Fibroblast of skin of abdomen (primary cell): ENCODE measurements at regions not wholly inside any gene's neighbourhood (a gene's known extent, or its start where the extent isn't known, plus 50 kb on each side); places are given as distances from the start of the nearest gene placed in this dataset.
"Not testable (repeated sequence)": the region's sequence is repeated elsewhere in the genome, so short reads cannot be mapped to it uniquely, and the experiment has no call there.

Source experiments
- DNase-seq: peaks from one replicate; pipeline ENCODE4 v3.0.0-alpha.2; 2013

DNA sequence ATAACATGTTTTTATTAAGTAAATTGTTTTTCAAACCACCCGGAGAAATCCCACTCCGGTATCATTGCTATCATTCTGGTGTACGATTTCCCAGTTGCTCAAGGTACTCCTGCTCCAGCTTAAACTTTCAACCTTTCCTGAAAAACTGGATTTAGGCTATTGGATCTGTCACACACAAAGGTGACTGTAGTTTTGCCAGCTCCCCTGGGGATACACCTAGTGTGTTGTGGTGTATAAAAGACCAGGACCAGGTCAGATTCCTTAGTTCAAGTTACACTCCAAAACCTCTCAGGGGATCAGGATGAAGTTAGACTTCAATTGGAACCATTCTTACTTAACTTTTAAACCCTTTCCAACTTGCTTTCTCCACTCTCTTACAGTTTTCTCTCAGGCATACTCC is 303.9 kb downstream of the NOVA1 start:
- DNase-seq: no peak

- DNase-seq: peak; percentile 78
Observed at GRCh38 chr14:26289891-26290486, 307.8 kb downstream of the NOVA1 start.

DNA sequence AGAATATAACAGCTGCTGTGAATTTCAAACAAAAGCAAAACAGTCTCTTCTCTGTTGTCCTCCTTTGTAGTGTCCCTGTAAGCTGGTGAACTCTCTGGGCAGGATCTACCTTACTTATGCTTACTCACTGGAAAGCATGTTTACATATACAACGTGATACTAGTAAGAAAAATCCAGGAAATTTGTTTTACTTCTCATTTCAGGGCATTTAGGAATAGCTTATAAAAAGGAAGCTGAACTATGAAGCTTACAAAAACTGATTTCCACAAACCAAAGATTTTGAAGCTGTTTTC is 311.0 kb downstream of the NOVA1 start:
- no peak for DNase-seq

- DNase-seq: peak; percentile 47
Observed at GRCh38 chr14:26286081-26286912, 311.5 kb downstream of the NOVA1 start.

DNA sequence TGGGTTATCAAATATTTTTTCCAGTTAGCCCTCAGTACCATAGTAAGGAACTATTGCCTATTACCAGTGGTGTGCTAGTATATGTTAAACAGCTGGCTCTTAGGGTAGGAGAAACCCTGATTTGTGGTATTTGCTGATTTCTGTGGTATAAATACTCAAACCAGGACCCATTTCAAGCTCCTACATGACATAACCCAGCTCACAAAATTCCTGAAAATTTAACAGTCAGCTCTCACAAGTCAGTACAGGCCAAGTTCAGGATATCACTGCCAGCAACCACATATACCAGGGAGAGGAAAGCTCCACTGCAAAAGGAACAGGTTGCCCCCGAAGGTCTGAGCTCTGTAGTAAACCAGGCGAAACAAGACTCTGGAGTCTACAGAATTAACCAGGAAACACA is 315.3 kb downstream of the NOVA1 start:
- DNase-seq: no peak

- DNase-seq: not testable (repeated sequence)
Observed at GRCh38 chr14:26282011-26282410, 315.8 kb downstream of the NOVA1 start.

- DNase-seq: peak; percentile 80
Observed at GRCh38 chr14:26281280-26281998, 316.4 kb downstream of the NOVA1 start.

- no peak for DNase-seq
Observed at GRCh38 chr14:26276757-26277156, 321.1 kb downstream of the NOVA1 start.

GRCh38 chr14:26265170-26265685 is 332.6 kb downstream of the NOVA1 start:
- DNase-seq: no peak

DNA sequence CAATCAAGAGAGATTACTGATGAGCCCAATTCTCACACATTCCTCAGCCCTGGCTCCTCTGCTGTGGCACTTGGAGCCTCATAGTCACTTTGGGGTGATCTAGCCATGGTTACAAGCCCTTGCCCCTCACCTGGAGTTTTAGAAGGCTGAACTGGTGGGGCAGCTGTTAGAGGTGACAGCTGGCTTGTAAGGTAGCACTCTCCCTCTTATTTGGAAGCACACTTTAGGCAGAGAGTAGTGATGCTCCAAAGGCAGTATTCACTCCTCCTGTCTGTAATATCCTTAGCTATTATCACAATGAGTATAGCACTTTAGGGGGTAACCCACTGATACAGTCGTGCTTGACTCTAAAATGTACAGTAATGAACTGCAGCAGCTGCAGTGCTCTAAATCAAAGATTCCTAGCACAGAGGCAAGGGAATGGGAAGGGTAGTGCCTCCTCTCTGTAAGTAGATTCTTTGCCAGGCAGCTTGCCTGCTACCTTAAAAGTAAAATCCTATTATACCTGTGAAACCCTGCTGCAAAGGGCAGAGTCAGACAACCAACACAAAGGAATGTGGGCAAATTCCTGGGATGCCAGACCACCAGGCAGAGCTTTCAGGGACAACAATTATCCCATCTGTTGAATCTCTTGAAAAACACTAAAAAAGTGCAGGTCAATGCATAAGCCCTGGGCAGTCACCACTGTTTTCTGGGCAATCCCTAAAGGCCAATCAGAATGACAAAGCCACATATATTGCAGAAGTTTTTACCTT is 336.3 kb downstream of the NOVA1 start:
- no peak for DNase-seq

GRCh38 chr14:26255213-26255612 is 342.6 kb downstream of the NOVA1 start:
- DNase-seq: peak; percentile 36

DNA sequence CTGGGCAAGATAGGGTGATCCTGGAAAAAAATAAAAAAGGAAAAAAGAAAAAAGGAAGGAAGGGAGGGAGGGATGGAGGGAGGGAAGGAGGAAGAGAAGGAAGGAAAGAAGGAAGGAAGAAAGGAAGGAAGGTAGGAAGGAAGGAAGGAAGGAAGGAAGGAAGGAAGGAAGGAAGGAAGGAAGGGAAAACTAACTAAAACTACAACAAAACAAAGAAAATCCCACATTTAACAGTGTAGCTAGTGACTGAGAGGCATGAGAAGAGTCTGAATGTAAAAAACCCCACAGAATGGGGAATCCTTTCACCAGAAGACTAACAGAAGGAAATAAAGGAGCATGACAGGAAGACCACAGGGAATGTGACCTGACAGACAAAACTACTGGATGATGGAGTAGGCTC is 345.7 kb downstream of the NOVA1 start:
- DNase-seq: no peak

DNA sequence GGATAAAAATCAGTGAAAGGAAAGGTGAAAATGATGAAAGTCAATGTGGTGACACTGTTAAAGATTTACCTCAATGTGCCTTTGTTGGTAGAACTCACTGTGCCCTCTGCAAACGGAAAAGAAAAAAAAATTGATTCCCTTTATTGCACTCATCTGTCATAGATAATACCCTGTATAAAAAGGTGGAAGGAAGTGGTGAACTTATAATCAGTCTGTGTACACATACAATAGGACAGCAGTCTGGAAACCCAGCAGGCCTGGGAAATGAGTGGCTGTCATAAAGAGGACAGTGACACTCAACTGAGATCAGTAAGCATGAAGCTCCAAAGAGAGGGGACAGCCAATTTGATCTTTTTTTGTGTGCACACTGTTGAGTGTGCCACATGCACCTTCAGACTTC is 364.7 kb downstream of the NOVA1 start:
- DNase-seq: no peak

GRCh38 chr14:26218861-26219260 is 379.0 kb downstream of the NOVA1 start:
- DNase-seq: no peak

DNA sequence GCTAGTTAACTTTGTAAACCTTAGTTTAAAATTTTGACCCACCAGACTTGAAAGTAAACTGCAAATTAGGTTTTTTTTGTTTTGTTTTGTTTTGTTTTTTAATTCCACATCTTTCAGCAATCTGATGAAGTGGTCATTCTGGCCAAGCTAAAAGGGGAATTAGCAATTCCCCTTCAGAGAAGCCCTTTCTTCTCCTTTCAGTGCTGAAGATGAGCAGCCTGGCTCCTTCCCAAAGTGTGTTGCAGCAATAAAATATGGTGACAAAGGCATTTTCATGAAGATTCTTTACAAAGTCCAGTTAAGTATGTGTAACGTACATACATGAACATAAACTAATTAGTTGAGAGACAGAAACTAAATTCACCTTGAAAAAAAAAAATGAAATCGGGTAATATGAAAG is 380.1 kb downstream of the NOVA1 start:
- no peak for DNase-seq

- no peak for DNase-seq
Observed at GRCh38 chr14:26216786-26217185, 381.0 kb downstream of the NOVA1 start.

DNA sequence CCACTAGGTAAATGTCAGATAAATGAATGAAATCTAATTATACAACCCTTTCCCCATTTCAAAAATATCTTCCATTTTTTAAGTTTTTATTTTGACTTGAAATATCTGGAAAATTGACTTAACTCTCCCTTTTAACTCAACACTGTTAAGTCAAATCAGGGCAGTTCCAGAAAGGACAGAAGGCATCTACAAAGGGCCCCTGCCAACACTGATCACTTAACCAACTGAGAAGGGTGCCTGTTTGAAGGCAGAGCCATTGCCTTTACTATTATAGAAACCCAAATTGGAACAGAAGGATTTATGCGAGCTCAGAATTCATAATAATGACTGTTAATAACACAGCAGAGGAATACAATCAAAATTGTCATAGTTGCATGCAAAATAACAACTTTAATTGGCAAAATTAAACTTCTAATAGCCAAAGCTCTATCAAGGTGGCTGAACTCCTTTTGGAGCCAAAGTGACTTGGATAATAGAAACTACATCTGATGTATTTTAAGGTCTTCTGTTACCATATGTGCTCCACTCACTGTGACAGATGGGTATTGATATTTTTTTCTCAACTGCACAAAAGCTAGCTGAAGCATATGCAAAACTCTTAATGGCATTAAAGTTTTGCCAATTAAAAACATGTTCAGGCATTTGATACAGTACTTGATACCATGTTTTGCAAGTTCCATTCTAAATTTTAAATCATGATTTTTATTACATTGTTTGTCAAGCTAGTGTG is 383.8 kb downstream of the NOVA1 start:
- no peak for DNase-seq

- DNase-seq: no peak
Observed at GRCh38 chr14:26209699-26210098, 388.1 kb downstream of the NOVA1 start.

- no peak for DNase-seq
Observed at GRCh38 chr14:26206640-26207039, 391.2 kb downstream of the NOVA1 start.

DNA sequence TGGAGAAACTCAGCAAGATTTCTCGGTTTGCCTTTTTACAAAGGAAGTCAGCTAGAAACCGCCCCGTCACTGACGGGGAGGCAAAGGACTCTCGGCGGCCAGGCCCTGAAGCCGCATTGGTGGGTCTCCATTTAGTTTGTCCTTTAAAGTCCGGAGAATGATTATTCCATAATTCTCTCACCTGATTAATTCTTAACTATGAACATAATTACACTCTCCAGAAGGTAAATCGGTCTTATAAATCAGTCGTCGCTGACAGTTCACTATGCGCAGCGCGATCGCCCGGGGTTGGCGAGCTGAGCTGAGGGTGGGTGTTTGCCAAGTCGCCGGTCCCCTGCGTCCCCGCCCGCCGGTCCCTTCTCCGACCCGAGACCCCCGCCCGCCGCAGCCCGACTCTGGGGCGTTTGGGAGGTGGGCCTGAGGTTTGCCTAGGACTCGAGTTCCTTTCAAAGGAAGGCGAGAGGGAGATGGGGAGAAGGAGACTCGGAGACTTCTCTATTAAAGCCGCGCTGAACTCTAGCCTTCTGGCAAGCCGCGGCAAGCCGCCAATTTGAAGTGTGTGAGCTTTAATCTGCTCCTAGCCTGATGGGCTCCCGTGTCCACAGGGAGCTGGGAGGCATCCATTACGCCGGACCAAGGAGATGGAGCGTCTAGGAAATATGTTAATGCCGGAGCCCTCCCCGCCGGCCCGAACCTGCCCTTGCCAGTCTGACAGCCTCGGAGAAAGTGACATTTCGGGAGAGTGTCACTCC is 392.9 kb downstream of the NOVA1 start:
- peak; percentile 16 for DNase-seq

DNA sequence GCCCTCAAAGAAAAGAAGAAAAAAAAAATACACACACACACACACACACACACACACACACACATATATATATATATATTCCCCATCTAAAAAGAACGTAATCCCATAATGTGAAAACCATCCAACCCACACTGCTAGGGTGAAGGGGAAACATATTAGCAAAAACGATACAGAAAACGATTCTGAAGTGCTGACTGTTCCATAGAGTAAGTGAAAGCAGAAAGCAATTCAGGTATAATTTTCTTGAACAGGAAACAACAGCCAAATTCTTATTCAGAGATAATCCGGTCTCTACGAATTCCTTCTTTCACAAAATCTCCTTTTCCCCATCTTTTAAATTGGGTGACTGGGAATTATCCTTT is 393.5 kb downstream of the NOVA1 start:
- no peak for DNase-seq

DNA sequence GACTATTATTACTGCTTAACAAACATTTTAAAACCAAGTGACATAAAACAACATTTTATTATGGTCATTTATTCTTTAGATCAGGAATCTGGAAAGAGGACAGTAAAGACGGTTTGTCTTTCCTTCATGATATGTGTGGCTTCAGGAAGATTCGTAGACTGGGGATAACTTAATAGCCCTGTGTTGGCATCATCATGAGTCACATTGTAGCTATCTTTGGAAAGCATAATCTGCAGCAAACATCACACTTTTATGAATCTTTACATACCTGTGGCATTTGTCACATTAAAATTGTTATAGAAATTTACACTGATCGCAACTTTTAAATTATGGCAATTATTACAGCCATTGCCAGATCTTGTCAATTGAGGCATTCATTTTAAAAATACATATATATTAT is 397.1 kb downstream of the NOVA1 start:
- peak; percentile 47 for DNase-seq
